ENCODE measurements at regions not wholly inside any gene's neighbourhood (a gene's known extent, or its start where the extent isn't known, plus 50 kb on each side); places are given as distances from the start of the nearest gene placed in this dataset.

- TF ChIP-seq, protein P1, sequence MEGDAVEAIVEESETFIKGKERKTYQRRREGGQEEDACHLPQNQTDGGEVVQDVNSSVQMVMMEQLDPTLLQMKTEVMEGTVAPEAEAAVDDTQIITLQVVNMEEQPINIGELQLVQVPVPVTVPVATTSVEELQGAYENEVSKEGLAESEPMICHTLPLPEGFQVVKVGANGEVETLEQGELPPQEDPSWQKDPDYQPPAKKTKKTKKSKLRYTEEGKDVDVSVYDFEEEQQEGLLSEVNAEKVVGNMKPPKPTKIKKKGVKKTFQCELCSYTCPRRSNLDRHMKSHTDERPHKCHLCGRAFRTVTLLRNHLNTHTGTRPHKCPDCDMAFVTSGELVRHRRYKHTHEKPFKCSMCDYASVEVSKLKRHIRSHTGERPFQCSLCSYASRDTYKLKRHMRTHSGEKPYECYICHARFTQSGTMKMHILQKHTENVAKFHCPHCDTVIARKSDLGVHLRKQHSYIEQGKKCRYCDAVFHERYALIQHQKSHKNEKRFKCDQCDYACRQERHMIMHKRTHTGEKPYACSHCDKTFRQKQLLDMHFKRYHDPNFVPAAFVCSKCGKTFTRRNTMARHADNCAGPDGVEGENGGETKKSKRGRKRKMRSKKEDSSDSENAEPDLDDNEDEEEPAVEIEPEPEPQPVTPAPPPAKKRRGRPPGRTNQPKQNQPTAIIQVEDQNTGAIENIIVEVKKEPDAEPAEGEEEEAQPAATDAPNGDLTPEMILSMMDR (IDR thresholded peaks at IDR 0.05): no peak
- TF ChIP-seq ZFX (IDR thresholded peaks at IDR 0.05; ENCODE audit: borderline replicate concordance): no peak
Observed at GRCh38 chr5:2193542-2194235, 311.0 kb upstream of the IRX4 start.
